SK-N-SH (cell line): ENCODE measurements at regions not wholly inside any gene's neighbourhood (a gene's known extent, or its start where the extent isn't known, plus 50 kb on each side); places are given as distances from the start of the nearest gene placed in this dataset.
"Not testable (repeated sequence)": the region's sequence is repeated elsewhere in the genome, so short reads cannot be mapped to it uniquely, and the experiment has no call there.

ENCODE experiments used
- CTCF ChIA-PET: fragments of 300-600, 350-600 bp; formaldehyde crosslinking; extraction: SDS; loops from one replicate; lab custom pipeline; 2021; lab: Yijun Ruan, JAX
- POLR2A ChIA-PET: fragments of 350-600 bp; sonication (Branson Sonifier 250); formaldehyde crosslinking; extraction: SDS; loops from one replicate; lab custom pipeline; 2020; ENCODE audit warnings: antibody characterized with exemption, inconsistent platforms; lab: Yijun Ruan, JAX
- DNase-seq: peaks from one replicate; pipeline ENCODE4 v3.0.0; 2012
- H2AFZ ChIP-seq: fragments of 200-600 bp; sonication (generic); 2 replicates; pipeline ENCODE4 v1.8.1; 2016; ENCODE audit warnings: antibody characterized with exemption, mild to moderate bottlenecking, low read depth
- H3F3A ChIP-seq: fragments of 200-600 bp; sonication (generic); replicated peaks from 2 replicates; pipeline ENCODE3; 2016; ENCODE audit warnings: antibody characterized with exemption, mild to moderate bottlenecking; ENCODE audit not compliant: insufficient read depth
- H3K27ac ChIP-seq, 2 experiments: fragments of 200-500 bp in 1 of 2; fragments of 200-600 bp in 1 of 2; sonication (Bioruptor generic) in 1 of 2; sonication (generic), shearing (Covaris generic) in 1 of 2; 2 replicates each; pipeline versions ENCODE4 v1.5.1 to v1.6.1; 2014 to 2016; ENCODE audit warnings: low read depth in 2 of 2, inconsistent platforms in 1 of 2, low read length in 1 of 2, mild to moderate bottlenecking in 1 of 2, mixed read lengths in 1 of 2
- H3K27me3 ChIP-seq: fragments of 200-600 bp; sonication (generic), shearing (Covaris generic); 2 replicates; pipeline ENCODE4 v1.6.1; 2016; ENCODE audit warnings: mixed run types; ENCODE audit not compliant: insufficient read depth
- H3K36me3 ChIP-seq, 2 experiments: fragments of 200-500 bp in 1 of 2; fragments of 200-600 bp in 1 of 2; sonication (Bioruptor generic) in 1 of 2; sonication (generic) in 1 of 2; replicated peaks in 1 of 2; 2 replicates each; pipeline versions ENCODE3 to v1.5.1; 2014 to 2016; ENCODE audit warnings: low read length in 1 of 2, mild to moderate bottlenecking in 1 of 2; ENCODE audit not compliant: insufficient read depth in 2 of 2, control insufficient read depth in 1 of 2
- H3K4me1 ChIP-seq, 2 experiments: fragments of 200-500 bp in 1 of 2; fragments of 200-600 bp in 1 of 2; sonication (Bioruptor generic) in 1 of 2; sonication (generic), shearing (Covaris generic) in 1 of 2; 2 replicates each; pipeline versions ENCODE4 v1.5.1 to v1.6.1; 2014 to 2016; ENCODE audit warnings: low read depth in 1 of 2, low read length in 1 of 2, mixed run types in 1 of 2; ENCODE audit not compliant: insufficient read depth in 2 of 2, control insufficient read depth in 1 of 2
- H3K4me2 ChIP-seq: fragments of 200-600 bp; sonication (generic), shearing (Covaris generic); 2 replicates; pipeline ENCODE4 v1.6.1; 2017; ENCODE audit warnings: mixed run types
- H3K4me3 ChIP-seq, 2 experiments: fragments of 200-500 bp in 1 of 2; fragments of 200-600 bp in 1 of 2; sonication (Bioruptor generic) in 1 of 2; sonication (generic), shearing (Covaris generic) in 1 of 2; 2 replicates each; pipeline versions ENCODE4 v1.5.1 to v1.8.1; 2014 to 2016; ENCODE audit warnings: low read depth in 2 of 2, inconsistent platforms in 1 of 2, low read length in 1 of 2, mild to moderate bottlenecking in 1 of 2, mixed read lengths in 1 of 2, moderate library complexity in 1 of 2
- H3K79me2 ChIP-seq: fragments of 200-600 bp; sonication (generic); 2 replicates; pipeline ENCODE4 v1.8.1; 2017; ENCODE audit warnings: mild to moderate bottlenecking; ENCODE audit not compliant: insufficient read depth
- H3K9ac ChIP-seq: fragments of 200-600 bp; sonication (generic); 2 replicates; pipeline ENCODE4 v1.6.1; 2017; ENCODE audit warnings: mixed run types
- H3K9me2 ChIP-seq: fragments of 200-600 bp; sonication (generic); 2 replicates; pipeline ENCODE4 v1.6.1; 2017; ENCODE audit warnings: mixed run types
- H3K9me3 ChIP-seq: fragments of 200-600 bp; sonication (generic); 2 replicates; pipeline ENCODE4 v1.6.1; 2017; ENCODE audit warnings: mixed run types, mild to moderate bottlenecking, moderate library complexity
- H4K20me1 ChIP-seq: fragments of 200-600 bp; sonication (generic); 2 replicates; pipeline ENCODE4 v1.6.1; 2017; ENCODE audit warnings: mild to moderate bottlenecking, mixed run types; ENCODE audit not compliant: insufficient read depth
- CHD2 ChIP-seq: fragments of 150-350 bp; IDR thresholded peaks from 2 replicates; pipeline ENCODE4 v1.6.1; 2018; ENCODE audit warnings: low read length; ENCODE audit not compliant: partially characterized antibody
- ELF1 ChIP-seq: IDR thresholded peaks from 2 replicates; pipeline ENCODE4 v1.4.0; 2012
- FOSL2 ChIP-seq: IDR thresholded peaks from 2 replicates; pipeline ENCODE4 v1.4.0; 2012; ENCODE audit warnings: low read depth, mild to moderate bottlenecking, moderate library complexity, borderline replicate concordance
- FOXM1 ChIP-seq: IDR thresholded peaks from 2 replicates; pipeline ENCODE4 v1.4.0; 2012; ENCODE audit warnings: low read depth, mild to moderate bottlenecking
- MEF2A ChIP-seq: IDR thresholded peaks from 2 replicates; pipeline ENCODE4 v1.4.0; 2012; ENCODE audit warnings: low read depth, borderline replicate concordance
- NFIC ChIP-seq: IDR thresholded peaks from 2 replicates; pipeline ENCODE4 v1.4.0; 2012; ENCODE audit warnings: borderline replicate concordance
- NRF1 ChIP-seq: IDR thresholded peaks from 2 replicates; pipeline ENCODE4 v1.6.1; 2012; ENCODE audit warnings: low read depth, mild to moderate bottlenecking, low read length
- RAD21 ChIP-seq: IDR thresholded peaks from 2 replicates; pipeline ENCODE4 v1.6.1; 2012; ENCODE audit warnings: mild to moderate bottlenecking, low read length
- SIN3A ChIP-seq: IDR thresholded peaks from 2 replicates; pipeline ENCODE4 v1.6.1; 2012; ENCODE audit warnings: low read depth, mild to moderate bottlenecking, low read length, moderate library complexity, borderline replicate concordance
- TCF12 ChIP-seq: IDR thresholded peaks from 2 replicates; pipeline ENCODE4 v1.4.0; 2012
- USF1 ChIP-seq: IDR thresholded peaks from 2 replicates; pipeline ENCODE4 v1.4.0; 2012; ENCODE audit warnings: low read depth, borderline replicate concordance
- WGBS: methylation state at CpG from one replicate; pipeline ENCODE4 v1.1.6; 2017; ENCODE audit warnings: low lambda C conversion rate; 5-methylcytosine and 5-hydroxymethylcytosine counted together
- TF ChIP-seq, protein P1 (sequence below): fragments of 200-600 bp; sonication (generic); IDR thresholded peaks from 2 replicates; pipeline ENCODE4 v1.6.1; 2017; ENCODE audit warnings: antibody characterized with exemption, mild to moderate bottlenecking, moderate library complexity
- TF ChIP-seq, protein P2 (sequence below): IDR thresholded peaks from 2 replicates; pipeline ENCODE4 v1.4.0; 2012; ENCODE audit warnings: low read depth, borderline replicate concordance
- TF ChIP-seq, protein P3 (sequence below): IDR thresholded peaks from 2 replicates; pipeline ENCODE4 v1.4.0; 2012; ENCODE audit warnings: low read depth

DNA sequence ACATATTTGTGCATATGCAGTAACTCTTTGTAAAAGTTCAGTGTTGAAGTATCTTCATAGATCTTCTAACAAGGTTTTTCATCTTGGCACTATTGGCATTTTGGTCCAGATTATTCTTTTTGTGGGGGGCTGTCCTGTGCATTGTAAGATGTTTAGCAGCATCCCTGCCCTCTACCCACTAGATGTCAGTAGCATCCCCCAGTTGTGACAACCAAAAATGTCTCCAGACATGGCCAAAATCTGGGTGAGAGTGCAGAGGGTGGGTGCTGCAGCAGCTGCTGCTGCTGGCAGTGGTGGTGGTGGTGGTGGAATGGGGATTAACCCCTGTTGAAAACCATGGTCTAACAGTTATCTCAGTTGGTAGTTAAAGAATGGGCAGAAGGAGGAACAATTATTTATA is 370.0 kb downstream of the GPAT3 start:
- no peak overlapping the region; a peak in 1 of 4 replicates for H3K4me3 ChIP-seq
- H3K79me2 ChIP-seq: no peaks in the 10 kb centered on the region
- no peak overlapping the region for H2AFZ ChIP-seq
- TF ChIP-seq FOXM1 (no peak), CHD2 (no peak), MEF2A (no peak), RAD21 (peak; percentile 49)
- TF ChIP-seq, protein P1, sequence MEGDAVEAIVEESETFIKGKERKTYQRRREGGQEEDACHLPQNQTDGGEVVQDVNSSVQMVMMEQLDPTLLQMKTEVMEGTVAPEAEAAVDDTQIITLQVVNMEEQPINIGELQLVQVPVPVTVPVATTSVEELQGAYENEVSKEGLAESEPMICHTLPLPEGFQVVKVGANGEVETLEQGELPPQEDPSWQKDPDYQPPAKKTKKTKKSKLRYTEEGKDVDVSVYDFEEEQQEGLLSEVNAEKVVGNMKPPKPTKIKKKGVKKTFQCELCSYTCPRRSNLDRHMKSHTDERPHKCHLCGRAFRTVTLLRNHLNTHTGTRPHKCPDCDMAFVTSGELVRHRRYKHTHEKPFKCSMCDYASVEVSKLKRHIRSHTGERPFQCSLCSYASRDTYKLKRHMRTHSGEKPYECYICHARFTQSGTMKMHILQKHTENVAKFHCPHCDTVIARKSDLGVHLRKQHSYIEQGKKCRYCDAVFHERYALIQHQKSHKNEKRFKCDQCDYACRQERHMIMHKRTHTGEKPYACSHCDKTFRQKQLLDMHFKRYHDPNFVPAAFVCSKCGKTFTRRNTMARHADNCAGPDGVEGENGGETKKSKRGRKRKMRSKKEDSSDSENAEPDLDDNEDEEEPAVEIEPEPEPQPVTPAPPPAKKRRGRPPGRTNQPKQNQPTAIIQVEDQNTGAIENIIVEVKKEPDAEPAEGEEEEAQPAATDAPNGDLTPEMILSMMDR: peak; percentile 30; the same call in 1 of the 2 replicates
- H3K4me1 ChIP-seq: no peaks in the 10 kb centered on the region
- peaks cover 5% of the 10 kb centered on the region; the same call in 1 of the 2 replicates for H3K27me3 ChIP-seq
- H4K20me1 ChIP-seq: no peaks in the 10 kb centered on the region
- no peak overlapping the region for H3K9ac ChIP-seq
- H3K9me3 ChIP-seq: peaks cover 7% of the 10 kb centered on the region; the same call in 1 of the 2 replicates
- POLR2A ChIA-PET: no interaction called here
- no peaks in the 10 kb centered on the region for H3F3A ChIP-seq
- DNase-seq: no peak
- CTCF ChIA-PET: no interaction called here
- H3K9me2 ChIP-seq: no peaks in the 10 kb centered on the region
- H3K4me2 ChIP-seq: no peak overlapping the region
- H3K27ac ChIP-seq: no peak overlapping the region
- H3K36me3 ChIP-seq: no peaks in the 10 kb centered on the region

GRCh38 chr4:83903740-83904139 is 367.8 kb downstream of the GPAT3 start:
- H3K9me2 ChIP-seq, H2AFZ ChIP-seq, H3K4me2 ChIP-seq, CTCF ChIA-PET, H3K9ac ChIP-seq, H3K27me3 ChIP-seq, DNase-seq, H3K9me3 ChIP-seq, POLR2A ChIA-PET, H3K79me2 ChIP-seq, H3K4me3 ChIP-seq, H3F3A ChIP-seq, H3K36me3 ChIP-seq, H3K4me1 ChIP-seq, H3K27ac ChIP-seq, H4K20me1 ChIP-seq: not testable (repeated sequence)
- 4% methylated on average over 1 of the region's 1 CpG for WGBS

DNA sequence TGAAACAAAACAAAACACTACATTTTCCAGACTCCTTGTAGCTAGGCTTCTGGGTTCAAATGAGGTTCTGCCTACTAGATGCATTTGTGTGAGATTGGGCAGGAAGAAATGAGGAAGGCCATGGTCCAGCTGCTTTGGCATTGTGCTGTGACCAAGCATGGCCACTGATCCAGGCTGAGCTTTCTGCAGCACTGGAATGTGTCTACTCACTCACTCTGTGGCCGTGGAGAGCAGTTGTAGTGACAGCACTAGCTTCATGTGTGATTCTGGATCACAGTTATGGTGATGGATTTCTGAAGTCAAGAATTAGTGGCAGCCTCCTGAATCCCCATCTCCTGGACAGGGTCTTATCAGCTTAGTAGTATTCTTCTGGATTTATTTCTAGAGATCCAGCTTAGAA is 358.9 kb downstream of the GPAT3 start:
- Histone ChIP-seq H3K27ac (no peak overlapping the region), H3K9ac (no peak overlapping the region), H3K4me2 (no peak overlapping the region), H3K9me2 (no peaks in the 10 kb centered on the region), H3K9me3 (no peaks in the 10 kb centered on the region), H4K20me1 (no peaks in the 10 kb centered on the region), H2AFZ (no peak overlapping the region), H3F3A (no peaks in the 10 kb centered on the region), H3K36me3 (no peaks in the 10 kb centered on the region), H3K27me3 (no peaks in the 10 kb centered on the region), H3K4me3 (no peak overlapping the region), H3K79me2 (no peaks in the 10 kb centered on the region), H3K4me1 (no peaks in the 10 kb centered on the region)
- ChIA-PET POLR2A (no interaction called here), CTCF (interaction anchor here (1.1 kb wide), 1 partner anchor 14 kb away, joined by 3 read pairs; no protein-coding TSS in a partner anchor)
- TF ChIP-seq NRF1: no peak
- TF ChIP-seq NFIC: no peak
- TF ChIP-seq, protein P1: no peak
- no peak for TF ChIP-seq TCF12
- TF ChIP-seq MEF2A: no peak
- TF ChIP-seq, protein P2, sequence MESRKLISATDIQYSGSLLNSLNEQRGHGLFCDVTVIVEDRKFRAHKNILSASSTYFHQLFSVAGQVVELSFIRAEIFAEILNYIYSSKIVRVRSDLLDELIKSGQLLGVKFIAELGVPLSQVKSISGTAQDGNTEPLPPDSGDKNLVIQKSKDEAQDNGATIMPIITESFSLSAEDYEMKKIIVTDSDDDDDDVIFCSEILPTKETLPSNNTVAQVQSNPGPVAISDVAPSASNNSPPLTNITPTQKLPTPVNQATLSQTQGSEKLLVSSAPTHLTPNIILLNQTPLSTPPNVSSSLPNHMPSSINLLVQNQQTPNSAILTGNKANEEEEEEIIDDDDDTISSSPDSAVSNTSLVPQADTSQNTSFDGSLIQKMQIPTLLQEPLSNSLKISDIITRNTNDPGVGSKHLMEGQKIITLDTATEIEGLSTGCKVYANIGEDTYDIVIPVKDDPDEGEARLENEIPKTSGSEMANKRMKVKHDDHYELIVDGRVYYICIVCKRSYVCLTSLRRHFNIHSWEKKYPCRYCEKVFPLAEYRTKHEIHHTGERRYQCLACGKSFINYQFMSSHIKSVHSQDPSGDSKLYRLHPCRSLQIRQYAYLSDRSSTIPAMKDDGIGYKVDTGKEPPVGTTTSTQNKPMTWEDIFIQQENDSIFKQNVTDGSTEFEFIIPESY: no peak
- no peak for TF ChIP-seq USF1
- TF ChIP-seq SIN3A: no peak
- TF ChIP-seq, protein P3, sequence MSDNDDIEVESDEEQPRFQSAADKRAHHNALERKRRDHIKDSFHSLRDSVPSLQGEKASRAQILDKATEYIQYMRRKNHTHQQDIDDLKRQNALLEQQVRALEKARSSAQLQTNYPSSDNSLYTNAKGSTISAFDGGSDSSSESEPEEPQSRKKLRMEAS: no peak
- no peak for TF ChIP-seq CHD2
- no peak for TF ChIP-seq ELF1
- TF ChIP-seq RAD21: no peak
- no peak for TF ChIP-seq FOSL2
- DNase-seq: no peak
- 0% methylated on average over 1 of the region's 1 CpG for WGBS
